ENCODE measurements at regions not wholly inside any gene's neighbourhood (a gene's known extent, or its start where the extent isn't known, plus 50 kb on each side); places are given as distances from the start of the nearest gene placed in this dataset.
A peak's percentile ranks its signal among the peaks of the same experiment; 100 is the strongest.
"Not testable (repeated sequence)": the region's sequence is repeated elsewhere in the genome, so short reads cannot be mapped to it uniquely, and the experiment has no call there.

GRCh38 chr7:80018941-80019808 lies 115.5 kb upstream of the GNAI1 start:
- DNase-seq (ENCODE audit: low read depth in 2 of 2), result peak; percentile 9 to 12

- DNase-seq (ENCODE audit: low read depth in 2 of 2), result no peak
Observed at GRCh38 chr7:80017101-80017698, 117.4 kb upstream of the GNAI1 start.

- DNase-seq (ENCODE audit: low read depth in 2 of 2), result no peak
Observed at GRCh38 chr7:80014511-80014910, 120.1 kb upstream of the GNAI1 start.

GRCh38 chr7:80008039-80008438 lies 126.6 kb upstream of the GNAI1 start:
- no peak for DNase-seq (ENCODE audit: low read depth in 2 of 2)

GRCh38 chr7:80002865-80003264 lies 131.8 kb upstream of the GNAI1 start:
- DNase-seq (ENCODE audit: low read depth in 2 of 2), result no peak

GRCh38 chr7:79998363-79998762 lies 136.3 kb upstream of the GNAI1 start:
- DNase-seq (ENCODE audit: low read depth in 2 of 2), result no peak

GRCh38 chr7:79997345-79997744 lies 137.3 kb upstream of the GNAI1 start:
- DNase-seq (ENCODE audit: low read depth in 2 of 2), result no peak

GRCh38 chr7:79995741-79996140 lies 138.9 kb upstream of the GNAI1 start:
- DNase-seq (ENCODE audit: low read depth in 2 of 2), result not testable (repeated sequence)

GRCh38 chr7:79988653-79989052 lies 146.0 kb upstream of the GNAI1 start:
- no peak for DNase-seq (ENCODE audit: low read depth in 2 of 2)

GRCh38 chr7:79984210-79984609 lies 150.4 kb upstream of the GNAI1 start:
- DNase-seq (ENCODE audit: low read depth in 2 of 2), result no peak

- no peak for DNase-seq (ENCODE audit: low read depth in 2 of 2)
Observed at GRCh38 chr7:79982141-79982770, 152.4 kb upstream of the GNAI1 start.

- no peak for DNase-seq (ENCODE audit: low read depth in 2 of 2)
Observed at GRCh38 chr7:79980376-79980775, 154.3 kb upstream of the GNAI1 start.

GRCh38 chr7:79979437-79979836 lies 155.2 kb upstream of the GNAI1 start:
- DNase-seq (ENCODE audit: low read depth in 2 of 2), result no peak

- no peak for DNase-seq (ENCODE audit: low read depth in 2 of 2)
Observed at GRCh38 chr7:79977481-79977880, 157.2 kb upstream of the GNAI1 start.

- DNase-seq (ENCODE audit: low read depth in 2 of 2), result not testable (repeated sequence)
Observed at GRCh38 chr7:79976711-79977020, 158.0 kb upstream of the GNAI1 start.

GRCh38 chr7:79975986-79976710 lies 158.5 kb upstream of the GNAI1 start:
- DNase-seq (ENCODE audit: low read depth in 2 of 2), result not testable (repeated sequence)

GRCh38 chr7:79973455-79973854 lies 161.2 kb upstream of the GNAI1 start:
- DNase-seq (ENCODE audit: low read depth in 2 of 2), result no peak

- no peak for DNase-seq (ENCODE audit: low read depth in 2 of 2)
Observed at GRCh38 chr7:79971058-79971457, 163.6 kb upstream of the GNAI1 start.

GRCh38 chr7:79968894-79969293 lies 165.7 kb upstream of the GNAI1 start:
- DNase-seq (ENCODE audit: low read depth in 2 of 2), result no peak

- no peak for DNase-seq (ENCODE audit: low read depth in 2 of 2)
Observed at GRCh38 chr7:79968077-79968648, 166.5 kb upstream of the GNAI1 start.

- no peak for DNase-seq (ENCODE audit: low read depth in 2 of 2)
Observed at GRCh38 chr7:79965946-79966345, 168.7 kb upstream of the GNAI1 start.

GRCh38 chr7:79964463-79964862 lies 170.2 kb upstream of the GNAI1 start:
- no peak for DNase-seq (ENCODE audit: low read depth in 2 of 2)

All from stimulated activated CD4-positive, alpha-beta T cell treated with anti-CD3 and anti-CD28 coated beads, Interleukin-1b, Interleukin-23, amount 100 ng/mL, for 4 hours (primary cell).